ENCODE measurements at regions not wholly inside any gene's neighbourhood (a gene's known extent, or its start where the extent isn't known, plus 50 kb on each side); places are given as distances from the start of the nearest gene placed in this dataset.

DNA sequence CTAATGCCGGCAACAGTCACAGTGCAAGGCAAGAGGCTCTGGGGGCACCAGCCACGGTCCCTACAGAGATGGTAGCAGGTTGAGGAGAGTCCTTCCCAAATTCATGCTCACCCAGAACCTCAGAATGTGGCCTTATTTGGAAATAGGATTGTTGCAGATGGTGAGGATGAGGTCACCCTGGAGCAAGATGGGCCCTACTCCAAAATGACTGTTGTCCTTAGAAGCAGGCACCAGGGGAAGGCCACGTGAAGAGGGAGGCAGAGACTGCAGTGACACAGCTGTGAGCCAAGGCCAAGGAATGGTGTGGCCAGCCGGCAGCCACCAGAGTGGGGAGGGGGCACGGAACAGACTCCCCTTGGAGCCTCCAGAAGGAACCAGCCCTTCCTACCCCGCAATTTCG is 70.8 kb upstream of the CLDN14 start:
- WGBS, 2 donors = 55 to 60% methylated on average over 7 of the region's 7 CpGs
- FAIRE-seq (no peak), DNase-seq (no peak), ATAC-seq (peak in 2 of 4 donors; percentile 22 to 46)
- H3K9me3 ChIP-seq = no peaks in the 10 kb centered on the region
- H3K4me3 ChIP-seq = no peak overlapping the region
- TF ChIP-seq, protein P1, sequence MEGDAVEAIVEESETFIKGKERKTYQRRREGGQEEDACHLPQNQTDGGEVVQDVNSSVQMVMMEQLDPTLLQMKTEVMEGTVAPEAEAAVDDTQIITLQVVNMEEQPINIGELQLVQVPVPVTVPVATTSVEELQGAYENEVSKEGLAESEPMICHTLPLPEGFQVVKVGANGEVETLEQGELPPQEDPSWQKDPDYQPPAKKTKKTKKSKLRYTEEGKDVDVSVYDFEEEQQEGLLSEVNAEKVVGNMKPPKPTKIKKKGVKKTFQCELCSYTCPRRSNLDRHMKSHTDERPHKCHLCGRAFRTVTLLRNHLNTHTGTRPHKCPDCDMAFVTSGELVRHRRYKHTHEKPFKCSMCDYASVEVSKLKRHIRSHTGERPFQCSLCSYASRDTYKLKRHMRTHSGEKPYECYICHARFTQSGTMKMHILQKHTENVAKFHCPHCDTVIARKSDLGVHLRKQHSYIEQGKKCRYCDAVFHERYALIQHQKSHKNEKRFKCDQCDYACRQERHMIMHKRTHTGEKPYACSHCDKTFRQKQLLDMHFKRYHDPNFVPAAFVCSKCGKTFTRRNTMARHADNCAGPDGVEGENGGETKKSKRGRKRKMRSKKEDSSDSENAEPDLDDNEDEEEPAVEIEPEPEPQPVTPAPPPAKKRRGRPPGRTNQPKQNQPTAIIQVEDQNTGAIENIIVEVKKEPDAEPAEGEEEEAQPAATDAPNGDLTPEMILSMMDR (IDR thresholded peaks at IDR 0.05) = no peak
- H3K27ac ChIP-seq = no peak overlapping the region
- H3K27me3 ChIP-seq = no peaks in the 10 kb centered on the region
- no peaks in the 10 kb centered on the region for H3K4me1 ChIP-seq
- H3K36me3 ChIP-seq = no peaks in the 10 kb centered on the region
- intact Hi-C loops (cut with DNase I) = no loop called here

DNA sequence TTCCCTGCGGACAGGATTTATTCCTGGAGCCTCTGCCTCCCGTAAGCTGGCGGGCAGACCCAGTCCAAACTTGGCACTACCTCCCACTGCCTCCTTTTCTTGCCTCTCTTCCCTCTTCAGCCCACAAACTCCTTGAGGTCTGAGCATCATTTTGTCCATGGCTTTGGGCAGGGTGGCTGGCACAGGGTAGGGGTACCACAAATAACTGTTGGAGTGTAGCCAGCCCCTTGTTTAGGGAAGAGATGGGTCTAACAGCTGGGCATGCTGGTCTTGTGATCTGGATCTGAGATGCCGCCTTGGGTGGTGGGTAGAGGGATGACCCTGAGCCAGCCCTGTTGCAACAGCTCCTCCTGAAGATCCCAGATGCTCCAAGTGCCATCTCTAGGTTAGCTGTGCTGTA is 71.4 kb upstream of the CLDN14 start:
- WGBS, 2 donors = 75 to 78% methylated on average over 4 of the region's 4 CpGs
- Histone ChIP-seq H3K9me3 (no peaks in the 10 kb centered on the region), H3K4me3 (no peak overlapping the region), H3K27ac (no peak overlapping the region), H3K4me1 (no peaks in the 10 kb centered on the region), H3K36me3 (no peaks in the 10 kb centered on the region), H3K27me3 (no peaks in the 10 kb centered on the region)
- no peak for FAIRE-seq
- intact Hi-C loops (cut with DNase I) = no loop called here
- no peak for DNase-seq
- TF ChIP-seq, protein P1 (IDR thresholded peaks at IDR 0.05) = no peak
- no peak for ATAC-seq

DNA sequence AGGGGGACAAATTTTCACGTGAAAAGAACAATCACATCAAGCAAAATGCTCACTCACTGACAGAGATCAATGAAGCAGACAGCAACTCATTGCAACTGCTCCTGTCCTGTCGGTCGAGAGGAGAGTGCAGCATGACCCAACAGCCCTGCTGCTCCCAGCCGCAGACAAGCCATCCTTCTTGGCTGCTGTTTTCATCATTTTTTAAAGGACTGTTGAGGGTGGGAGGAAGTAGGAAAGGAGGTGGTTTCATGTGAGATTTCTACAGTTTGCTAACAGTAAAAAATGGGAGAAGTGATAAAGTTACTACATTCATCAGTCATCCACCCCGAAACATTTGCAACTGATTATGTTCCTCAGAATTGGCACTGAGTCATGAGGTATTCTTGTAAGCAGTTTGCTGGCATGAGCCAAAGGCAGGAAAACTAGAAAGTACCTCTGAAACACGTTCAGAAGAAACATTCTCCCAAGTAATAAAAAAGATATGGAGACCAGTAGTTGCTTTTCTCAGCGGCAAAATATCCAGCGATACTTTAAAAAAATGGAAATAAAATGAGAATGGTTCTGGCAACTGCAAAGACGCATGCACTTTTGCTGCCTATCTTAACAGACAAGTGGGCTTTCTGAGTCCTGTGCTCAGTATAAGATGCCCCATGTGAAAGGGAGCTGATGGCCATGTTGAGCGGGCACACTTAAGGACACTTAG is 72.0 kb upstream of the CLDN14 start:
- FAIRE-seq (no peak), DNase-seq (no peak), ATAC-seq (no peak)
- intact Hi-C loops (cut with DNase I) = no loop called here
- no peaks in the 10 kb centered on the region for H3K27me3 ChIP-seq
- no peak overlapping the region for H3K27ac ChIP-seq
- WGBS, 2 donors = 59 to 61% methylated on average over 10 of the region's 10 CpGs
- H3K36me3 ChIP-seq = no peaks in the 10 kb centered on the region
- no peaks in the 10 kb centered on the region for H3K9me3 ChIP-seq
- H3K4me3 ChIP-seq = no peak overlapping the region
- TF ChIP-seq, protein P1 (IDR thresholded peaks at IDR 0.05) = no peak
- H3K4me1 ChIP-seq = no peaks in the 10 kb centered on the region

DNA sequence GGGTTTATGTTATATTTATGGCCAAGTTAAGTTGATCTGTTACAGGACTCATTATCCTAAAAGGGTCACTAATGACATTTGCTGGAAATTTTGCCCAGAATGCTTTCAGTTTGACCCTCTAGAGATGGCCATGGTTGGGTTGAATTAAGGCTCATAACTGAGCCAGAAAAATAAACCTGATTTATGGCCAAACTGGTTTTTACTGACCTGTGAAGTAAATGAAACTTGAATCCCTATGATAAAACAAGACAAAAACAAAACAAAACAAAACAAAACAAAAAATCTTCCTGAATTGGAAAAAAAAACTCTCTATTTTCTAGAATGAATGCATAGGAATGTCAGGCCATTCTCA is 72.5 kb upstream of the CLDN14 start:
- no peaks in the 10 kb centered on the region for H3K27me3 ChIP-seq
- H3K4me1 ChIP-seq = no peaks in the 10 kb centered on the region
- H3K9me3 ChIP-seq = no peaks in the 10 kb centered on the region
- ATAC-seq (no peak), FAIRE-seq (no peak), DNase-seq (no peak)
- intact Hi-C loops (cut with DNase I) = no loop called here
- no peaks in the 10 kb centered on the region for H3K36me3 ChIP-seq
- no peak overlapping the region for H3K4me3 ChIP-seq
- TF ChIP-seq, protein P1 (IDR thresholded peaks at IDR 0.05) = no peak
- no peak overlapping the region for H3K27ac ChIP-seq

DNA sequence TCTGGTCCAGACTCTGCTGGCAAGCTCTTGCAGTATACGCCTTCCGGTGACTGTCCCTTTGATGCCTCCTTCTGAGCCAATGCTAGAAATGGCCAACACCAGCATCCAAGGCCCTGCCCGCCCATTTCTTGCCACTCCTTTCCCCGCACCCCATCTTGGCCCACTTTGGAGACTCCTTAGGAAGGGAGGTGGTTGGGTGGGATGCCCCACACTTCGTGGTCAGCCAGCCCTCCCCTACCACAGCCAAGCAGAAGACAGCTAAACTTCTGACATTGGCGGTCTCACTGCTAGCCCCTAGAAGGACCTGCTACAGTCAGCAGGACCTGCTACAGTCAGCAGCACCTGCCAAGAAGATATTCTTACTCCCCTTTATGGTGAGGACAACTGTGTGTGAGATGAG is 73.5 kb upstream of the CLDN14 start:
- WGBS, 2 donors = 84 to 91% methylated on average over 6 of the region's 6 CpGs
- Histone ChIP-seq H3K9me3 (no peaks in the 10 kb centered on the region), H3K27ac (no peak overlapping the region), H3K36me3 (no peaks in the 10 kb centered on the region), H3K27me3 (no peaks in the 10 kb centered on the region), H3K4me1 (no peaks in the 10 kb centered on the region), H3K4me3 (no peak overlapping the region)
- TF ChIP-seq, protein P1 (IDR thresholded peaks at IDR 0.05) = no peak
- FAIRE-seq (no peak), ATAC-seq (no peak), DNase-seq (no peak)
- intact Hi-C loops (cut with DNase I) = no loop called here
